CD4-positive, alpha-beta T cell treated with Interleukin-6 at 100 ng/mL for 8 hours (primary cell): ENCODE measurements at regions not wholly inside any gene's neighbourhood (a gene's known extent, or its start where the extent isn't known, plus 50 kb on each side); places are given as distances from the start of the nearest gene placed in this dataset.

Source experiments
- DNase-seq: peaks from one replicate; pipeline ENCODE4 v3.0.0-alpha.2; 2020; ENCODE audit warnings: mixed read lengths, low spot score

- no peak for DNase-seq
Observed at GRCh38 chr10:130371156-130371555, 235.0 kb downstream of the GLRX3 start.

DNA sequence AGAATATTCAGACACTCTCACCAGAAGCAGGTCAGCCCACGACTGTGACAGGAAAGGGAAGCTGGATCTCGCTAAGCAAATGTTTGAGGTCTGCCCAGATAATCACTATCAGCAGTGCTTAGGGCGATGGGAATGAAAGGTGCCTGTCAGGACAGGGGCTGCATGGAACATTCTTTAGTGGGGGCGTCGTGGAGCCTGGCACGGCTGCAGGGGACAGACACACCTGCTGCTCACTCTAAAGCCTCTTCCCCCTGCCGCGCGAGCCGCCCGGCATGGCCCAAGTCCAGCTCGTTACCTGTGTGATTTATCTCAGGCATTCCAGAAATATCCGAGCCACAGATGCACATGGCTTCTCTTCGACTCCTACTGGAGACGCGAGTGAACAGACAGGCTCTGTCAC lies 235.5 kb downstream of the GLRX3 start:
- no peak for DNase-seq

GRCh38 chr10:130372222-130372621 lies 236.0 kb downstream of the GLRX3 start:
- DNase-seq, result no peak

DNA sequence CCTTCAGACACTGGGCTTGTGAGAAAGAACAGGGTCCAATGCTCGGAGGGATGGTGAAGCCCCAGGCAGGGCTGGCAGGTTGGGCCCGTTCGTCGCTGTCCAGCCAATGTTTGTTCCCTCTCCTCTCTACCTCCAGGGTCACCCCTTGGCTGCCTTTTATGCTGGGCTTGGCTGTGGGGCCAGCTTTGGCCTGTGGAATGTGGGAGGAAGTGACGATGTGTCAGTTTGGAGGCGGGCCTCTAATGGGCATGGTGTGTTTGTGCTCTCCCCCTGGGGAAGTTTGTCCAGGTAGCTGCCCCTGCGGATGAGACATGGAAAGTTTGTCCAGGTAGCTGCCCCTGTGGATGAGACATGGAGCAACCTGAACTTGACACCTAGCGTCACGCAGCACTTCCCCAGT lies 236.7 kb downstream of the GLRX3 start:
- no peak for DNase-seq

DNA sequence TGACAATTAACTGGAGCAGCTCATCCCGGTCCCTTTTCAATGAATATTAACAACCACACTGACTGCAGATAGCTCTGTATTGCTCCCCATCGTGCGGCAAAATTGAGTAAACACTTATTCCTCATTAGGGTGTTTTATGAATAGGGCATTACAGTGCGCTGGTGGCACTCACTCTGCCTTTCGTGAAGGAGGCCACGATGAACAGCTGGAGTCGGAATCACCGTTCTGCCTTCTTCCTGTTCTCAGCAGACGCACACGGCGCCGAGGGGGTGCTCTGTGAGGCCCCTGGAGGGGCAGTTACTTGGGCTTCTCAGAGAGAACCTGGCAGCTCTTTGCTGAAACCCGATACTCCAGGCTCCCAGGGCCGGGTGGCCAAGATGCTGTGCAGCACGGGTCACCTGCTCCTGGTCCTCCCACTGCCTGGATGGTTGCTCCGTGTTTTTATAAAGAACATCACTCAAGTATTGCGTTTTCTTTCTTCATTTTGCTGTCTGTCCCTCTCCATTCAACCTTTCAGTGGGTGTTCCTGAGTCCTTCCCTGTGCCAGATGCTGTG lies 241.9 kb downstream of the GLRX3 start:
- DNase-seq, result no peak

GRCh38 chr10:130378556-130379400 lies 242.6 kb downstream of the GLRX3 start:
- DNase-seq, result no peak

GRCh38 chr10:130380056-130380455 lies 243.9 kb downstream of the GLRX3 start:
- no peak for DNase-seq

DNA sequence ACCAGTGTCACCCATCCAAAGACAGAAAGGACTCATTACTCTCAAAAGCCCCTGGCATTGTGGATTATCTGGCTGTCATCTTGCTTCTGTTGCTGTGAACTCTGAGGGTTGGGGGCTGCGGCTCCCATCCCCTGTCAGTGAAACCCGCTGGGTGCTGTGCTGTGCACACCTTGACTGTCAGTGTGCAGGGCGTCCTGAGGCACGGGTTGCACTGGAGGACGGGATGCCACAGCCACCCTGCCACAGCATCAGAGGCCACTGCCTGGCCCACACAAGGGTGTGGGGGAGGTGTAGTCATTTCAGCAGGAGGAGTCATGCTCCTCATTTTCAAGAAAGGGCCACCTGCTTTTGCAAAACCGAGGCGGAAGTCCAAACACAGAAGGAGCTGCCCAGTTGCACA lies 245.8 kb downstream of the GLRX3 start:
- DNase-seq, result no peak

DNA sequence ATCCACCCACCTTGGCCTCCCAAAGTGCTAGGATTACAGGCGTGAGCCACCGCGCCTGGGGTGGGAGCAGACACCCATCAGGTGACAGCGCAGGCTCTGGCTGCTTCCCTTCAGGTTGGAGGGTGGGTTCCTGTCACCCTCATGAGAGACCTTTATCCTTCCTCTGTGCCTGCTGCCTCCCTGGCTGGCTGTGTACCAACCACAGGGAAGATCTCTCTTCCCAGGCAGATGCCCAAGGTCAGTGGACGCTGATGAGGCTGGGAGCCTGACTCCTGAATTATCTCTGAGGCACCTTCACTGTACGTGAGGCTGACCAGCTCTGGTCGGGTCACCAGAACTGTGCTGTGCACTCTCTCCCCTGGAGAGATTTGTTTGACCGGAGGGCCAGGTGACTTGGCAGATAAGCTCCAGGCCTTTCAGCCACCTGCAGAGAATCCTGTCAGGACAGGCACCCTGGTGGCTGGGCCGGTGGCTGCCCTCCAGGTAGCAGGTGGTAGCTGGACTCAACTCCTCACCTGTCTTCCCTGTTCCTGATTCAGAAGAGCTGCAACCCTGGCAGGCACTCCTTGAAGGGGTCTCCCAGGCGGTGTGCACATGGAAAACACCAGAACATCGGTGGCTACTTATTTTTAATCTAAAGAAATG lies 251.9 kb downstream of the GLRX3 start:
- DNase-seq, result no peak

DNA sequence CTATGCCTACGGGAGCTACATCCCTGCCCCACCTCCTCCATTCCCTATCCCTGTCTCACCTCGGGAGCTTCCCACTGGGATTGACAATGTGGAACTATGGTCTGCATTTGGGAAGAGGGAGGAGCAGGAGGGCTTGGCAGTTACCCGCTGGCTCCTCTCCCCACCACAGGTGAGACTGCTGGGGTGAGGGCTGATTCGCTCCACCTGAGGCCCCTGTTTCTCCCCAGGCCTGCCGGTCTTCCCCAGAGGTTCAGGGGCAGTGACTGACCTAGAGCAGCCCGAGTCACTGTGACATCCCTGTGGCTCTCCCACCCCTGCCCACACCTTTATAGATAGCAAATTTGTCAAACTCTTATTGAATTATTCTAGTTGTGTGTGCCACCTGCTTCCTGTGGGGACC lies 252.6 kb downstream of the GLRX3 start:
- no peak for DNase-seq

DNA sequence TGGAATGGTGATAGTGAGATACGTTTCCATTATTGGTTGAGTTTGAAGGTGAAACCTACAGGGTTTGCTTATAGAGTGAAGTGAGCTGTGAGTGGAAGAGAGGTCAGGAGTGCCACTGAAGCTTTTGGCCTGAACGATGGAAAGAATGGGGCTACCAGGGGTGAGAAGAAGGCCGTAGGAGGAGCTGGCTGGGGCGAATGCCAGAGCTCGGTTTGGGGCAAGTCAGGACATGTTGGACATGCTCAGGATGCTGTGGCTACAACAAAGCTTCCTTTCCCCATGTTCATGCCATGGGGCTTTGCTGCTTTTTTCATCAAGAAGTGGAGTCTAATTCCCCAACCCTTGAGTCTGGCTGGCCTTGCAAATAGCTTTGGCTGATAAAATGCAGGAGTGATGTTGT lies 253.7 kb downstream of the GLRX3 start:
- no peak for DNase-seq

- DNase-seq, result no peak
Observed at GRCh38 chr10:130392031-130392430, 255.8 kb downstream of the GLRX3 start.

DNA sequence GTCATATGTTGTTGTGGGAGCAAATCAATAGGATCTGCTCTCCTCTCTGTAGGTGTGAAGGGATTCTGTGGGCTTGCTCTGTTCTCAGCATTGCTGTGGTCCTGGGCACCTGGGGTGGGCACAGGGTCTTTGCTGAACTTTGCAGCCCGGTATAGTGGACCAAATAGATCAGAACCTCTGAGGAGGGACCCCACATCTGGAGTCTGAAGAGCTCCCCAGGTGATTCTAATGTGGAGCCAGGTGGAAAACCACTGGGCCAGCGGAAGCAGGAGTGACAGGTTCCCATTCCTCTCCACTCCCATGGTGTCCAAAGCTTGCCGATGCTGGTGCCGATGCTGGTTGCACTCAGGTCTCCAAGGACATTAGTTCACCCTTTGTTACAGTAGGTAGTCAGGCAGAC lies 257.2 kb downstream of the GLRX3 start:
- DNase-seq, result no peak

- DNase-seq, result no peak
Observed at GRCh38 chr10:130394832-130395231, 258.6 kb downstream of the GLRX3 start.

GRCh38 chr10:130395248-130395936 lies 259.2 kb downstream of the GLRX3 start:
- DNase-seq, result no peak

- DNase-seq, result no peak
Observed at GRCh38 chr10:130396044-130396443, 259.9 kb downstream of the GLRX3 start.

GRCh38 chr10:130398090-130398994 lies 262.2 kb downstream of the GLRX3 start:
- no peak for DNase-seq

DNA sequence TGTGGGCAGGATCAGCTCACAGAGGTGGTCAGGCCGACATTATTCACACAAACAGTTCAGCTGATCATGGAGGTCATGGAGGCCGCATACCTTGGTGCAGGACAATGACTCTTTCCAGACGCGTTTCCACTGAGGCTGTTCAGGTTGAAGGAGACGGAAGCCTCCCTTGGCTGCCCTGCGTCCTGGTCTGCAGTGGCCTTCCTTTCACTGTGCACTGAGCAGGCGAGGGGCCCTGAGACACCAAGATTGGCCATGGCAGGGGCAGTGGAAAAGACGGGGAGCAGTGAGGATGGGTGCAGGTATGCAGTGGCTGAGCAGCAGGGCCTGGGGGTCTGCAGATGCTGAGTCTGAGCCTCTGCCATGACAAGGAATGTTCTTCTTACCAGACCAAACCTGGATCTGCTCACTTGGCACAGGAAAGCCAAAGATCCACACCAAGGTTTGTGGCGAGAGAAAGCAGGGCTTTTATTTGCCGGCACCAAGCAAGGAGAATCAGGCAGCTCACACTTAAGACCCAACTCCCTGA lies 263.3 kb downstream of the GLRX3 start:
- no peak for DNase-seq

GRCh38 chr10:130400890-130401289 lies 264.7 kb downstream of the GLRX3 start:
- no peak for DNase-seq

DNA sequence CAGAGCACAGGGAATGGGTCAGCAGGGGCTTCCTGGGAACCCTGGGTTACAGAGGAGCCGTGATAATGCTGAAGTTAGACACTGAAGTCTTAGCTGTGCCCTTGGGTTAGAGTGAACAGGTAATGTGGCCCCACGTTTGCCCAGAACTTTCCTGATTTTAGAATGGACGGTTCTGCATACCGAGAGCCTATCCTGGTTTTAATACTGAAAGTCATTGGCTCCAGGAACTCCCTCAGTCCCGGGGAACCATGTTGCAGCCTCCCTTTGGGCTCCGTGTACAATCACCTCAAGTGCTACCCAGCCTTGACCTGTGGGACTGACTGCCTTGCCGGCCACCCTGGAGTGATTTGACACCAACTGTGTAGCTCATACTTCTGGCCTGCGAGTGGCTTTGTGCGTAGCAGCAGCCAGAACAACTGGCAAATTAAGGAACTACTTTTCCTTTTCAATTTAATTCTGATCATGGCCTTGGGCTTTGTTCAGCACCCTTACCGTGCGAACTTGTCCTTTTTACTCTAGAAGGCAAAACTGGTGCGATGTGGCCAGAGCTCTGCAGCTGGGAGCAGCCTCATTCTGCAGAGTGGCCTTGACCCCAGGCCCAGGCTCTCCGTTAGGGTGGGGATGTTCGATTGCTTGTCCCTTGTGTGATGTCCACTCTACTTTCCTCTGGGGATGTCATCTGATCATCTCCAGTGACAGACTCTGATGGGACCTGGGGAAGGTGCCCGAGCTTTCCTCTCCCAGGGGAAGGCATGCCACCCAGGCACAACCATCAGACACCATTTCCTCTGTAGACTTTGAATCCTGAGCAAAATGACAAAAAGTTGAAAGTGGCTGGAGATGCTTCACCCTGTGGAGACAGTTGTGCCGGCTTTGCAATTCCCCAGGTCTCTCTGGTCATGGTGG lies 265.9 kb downstream of the GLRX3 start:
- no peak for DNase-seq
